Stimulated activated CD4-positive, alpha-beta T cell treated with anti-CD3 and anti-CD28 coated beads, TNF-alpha, amount 100 ng/mL, for 48 hours (primary cell): ENCODE measurements at regions not wholly inside any gene's neighbourhood (a gene's known extent, or its start where the extent isn't known, plus 50 kb on each side); places are given as distances from the start of the nearest gene placed in this dataset.

ENCODE experiments used
- DNase-seq, 3 donors: peaks; one replicate each; pipeline ENCODE4 v3.0.0-alpha.2; 2020; ENCODE audit warnings: low read depth in 3 of 3

- no peak for DNase-seq
Measured at GRCh38 chr22:27557286-27558008, 244.1 kb downstream of the MN1 start.

- no peak for DNase-seq
Measured at GRCh38 chr22:27558658-27559371, 242.7 kb downstream of the MN1 start.

DNA sequence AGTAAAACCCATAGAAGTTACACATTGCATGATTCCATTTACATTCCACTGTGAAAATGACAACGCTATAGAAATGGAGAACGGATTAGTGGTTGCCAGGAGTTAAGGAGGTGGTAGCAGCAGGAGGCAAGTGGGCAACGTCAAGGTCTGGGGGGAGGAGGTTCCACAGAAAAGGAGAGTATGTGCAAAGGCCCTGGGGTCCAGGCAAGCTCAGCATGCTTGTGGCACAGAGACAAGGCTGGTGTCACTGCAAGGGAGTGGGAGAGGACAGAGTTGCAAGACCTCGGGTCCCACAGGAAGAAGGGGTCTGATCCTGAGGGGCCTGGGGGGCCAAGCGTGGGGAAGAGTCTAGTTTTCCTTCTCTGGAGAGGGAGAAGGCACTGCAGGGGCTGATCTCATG, 240.8 kb downstream of the MN1 start:
- DNase-seq, result no peak

- DNase-seq, result no peak
Measured at GRCh38 chr22:27561286-27561904, 240.2 kb downstream of the MN1 start.

GRCh38 chr22:27564806-27565205, 236.8 kb downstream of the MN1 start:
- no peak for DNase-seq

- no peak for DNase-seq
Measured at GRCh38 chr22:27566602-27567001, 235.0 kb downstream of the MN1 start.

- no peak for DNase-seq
Measured at GRCh38 chr22:27568265-27568664, 233.3 kb downstream of the MN1 start.

- no peak for DNase-seq
Measured at GRCh38 chr22:27571463-27572277, 229.9 kb downstream of the MN1 start.

GRCh38 chr22:27572278-27572666, 229.3 kb downstream of the MN1 start:
- no peak for DNase-seq

- DNase-seq, result no peak
Measured at GRCh38 chr22:27573280-27574001, 228.1 kb downstream of the MN1 start.

- DNase-seq, result no peak
Measured at GRCh38 chr22:27574002-27574366, 227.6 kb downstream of the MN1 start.

DNA sequence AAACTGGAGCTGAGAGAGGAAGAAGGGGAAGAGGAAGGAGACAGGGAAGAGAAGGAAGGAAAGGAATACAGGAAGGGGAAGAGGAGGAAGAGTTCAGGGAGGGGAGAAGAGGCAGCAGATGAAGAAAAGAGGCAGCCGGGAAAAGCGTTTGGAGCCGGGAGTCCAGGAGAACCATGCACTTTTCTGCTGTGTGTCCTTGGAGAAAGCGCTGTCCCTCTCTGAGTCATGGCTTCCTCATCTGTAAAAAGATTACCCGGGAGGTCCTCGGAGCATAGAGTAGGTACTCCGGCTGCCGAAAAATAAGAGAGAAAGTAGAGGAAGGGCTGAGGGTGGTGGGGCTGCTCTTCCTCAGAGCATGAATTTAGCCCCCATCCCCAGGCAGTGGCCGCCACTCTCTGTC, 226.9 kb downstream of the MN1 start:
- DNase-seq, result no peak

GRCh38 chr22:27575348-27575747, 226.2 kb downstream of the MN1 start:
- no peak for DNase-seq

DNA sequence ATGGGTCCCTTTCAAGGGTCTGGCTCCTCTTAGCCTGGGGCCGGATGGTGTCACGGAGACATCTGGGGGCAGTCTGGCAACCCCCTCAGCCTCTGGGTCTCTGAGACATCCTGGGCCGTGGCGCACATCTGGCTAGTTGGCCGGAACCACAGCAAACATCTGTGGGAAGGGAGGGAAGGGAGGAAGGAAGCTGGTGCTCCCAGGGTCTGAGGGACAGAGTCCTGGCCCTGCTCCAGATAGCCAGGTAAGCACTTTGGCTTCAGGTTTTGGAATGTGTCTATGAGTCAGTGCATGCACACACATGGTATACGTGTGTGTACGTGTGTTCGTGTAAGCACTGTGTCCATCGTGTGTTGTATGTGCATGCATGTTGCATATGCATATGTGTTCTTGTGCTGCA, 225.1 kb downstream of the MN1 start:
- no peak for DNase-seq

GRCh38 chr22:27576815-27577573, 224.6 kb downstream of the MN1 start:
- no peak for DNase-seq

GRCh38 chr22:27577574-27577969, 224.0 kb downstream of the MN1 start:
- no peak for DNase-seq

- DNase-seq, result no peak
Measured at GRCh38 chr22:27578937-27579617, 222.5 kb downstream of the MN1 start.

DNA sequence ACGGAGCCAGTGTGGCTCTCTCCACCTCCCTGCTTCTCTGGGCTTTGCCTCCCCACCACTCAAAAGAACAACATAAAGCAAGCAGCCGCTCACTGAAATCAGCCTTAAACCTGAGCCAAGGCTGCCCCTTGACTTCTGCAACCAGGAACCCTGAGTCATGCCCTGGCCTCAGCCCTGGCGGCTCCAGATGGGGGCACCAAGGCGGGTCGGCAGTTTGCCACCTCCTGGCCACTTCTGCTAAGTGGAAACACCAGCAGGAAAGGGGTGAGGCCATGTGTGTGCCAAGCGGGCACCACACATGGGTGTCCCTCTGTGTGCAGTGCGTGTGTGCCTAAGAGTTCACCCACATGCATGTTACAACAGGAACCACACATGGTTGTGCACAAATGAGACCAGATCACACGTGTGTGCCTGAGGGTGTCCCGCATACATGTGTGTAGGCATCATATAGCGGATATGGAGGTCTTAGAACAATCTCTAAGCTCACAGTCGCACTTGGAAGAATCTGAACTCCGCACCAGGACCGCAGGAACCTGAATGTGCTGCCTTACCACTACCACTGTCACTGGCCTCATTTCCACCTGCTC, 221.2 kb downstream of the MN1 start:
- no peak for DNase-seq

DNA sequence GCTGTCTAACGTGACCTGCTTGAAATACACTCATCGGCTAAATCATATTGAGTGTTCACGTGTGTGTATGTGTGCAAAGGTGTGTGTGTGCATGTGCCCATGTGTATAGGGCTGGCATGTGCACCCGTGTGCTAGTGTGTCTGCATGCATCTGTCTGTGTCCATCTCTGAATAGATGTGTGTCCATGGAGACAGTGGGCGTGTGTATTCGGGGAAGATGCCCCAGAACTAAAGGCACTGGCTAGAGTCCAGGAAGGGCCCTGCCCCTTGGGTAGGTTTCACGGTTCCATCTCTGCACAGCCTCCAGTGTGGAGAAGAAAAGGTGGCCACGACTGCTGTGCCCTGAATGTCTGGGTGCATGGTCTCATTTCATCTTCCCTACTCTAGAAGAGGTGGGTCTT, 220.3 kb downstream of the MN1 start:
- DNase-seq, result no peak

DNA sequence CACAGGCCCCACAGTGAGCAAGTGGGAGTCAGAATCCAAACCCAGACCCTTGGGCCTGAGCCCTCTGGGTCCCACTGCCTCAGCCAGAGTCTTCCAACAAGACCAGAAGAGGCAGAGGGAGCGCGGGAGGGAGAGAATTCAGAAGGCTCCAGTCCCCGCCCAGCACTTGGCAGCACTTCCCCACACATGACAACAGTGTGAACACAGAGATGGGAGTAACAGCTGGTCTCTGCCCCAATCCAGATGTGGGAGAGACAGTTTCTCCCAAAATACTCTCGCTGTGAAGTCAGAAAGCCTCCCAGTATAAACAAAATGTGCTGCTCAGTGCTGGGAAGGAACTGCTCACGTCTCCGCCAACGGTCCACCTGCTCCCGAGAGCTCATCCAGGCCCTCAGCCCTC, 219.9 kb downstream of the MN1 start:
- no peak for DNase-seq
